Endodermal cell (in vitro differentiated cells): ENCODE measurements at regions not wholly inside any gene's neighbourhood (a gene's known extent, or its start where the extent isn't known, plus 50 kb on each side); places are given as distances from the start of the nearest gene placed in this dataset.

Experiments used
- DNase-seq: peaks from one replicate; pipeline ENCODE4 v3.0.0-alpha.2; 2017
- H3K27ac ChIP-seq: 2 replicates; pipeline ENCODE4 v1.5.1; 2013; ENCODE audit warnings: mild to moderate bottlenecking, low read depth, low read length, moderate library complexity
- H3K27me3 ChIP-seq: 2 replicates; pipeline ENCODE4 v1.6.1; 2013; ENCODE audit warnings: mild to moderate bottlenecking, low read length, moderate library complexity; ENCODE audit not compliant: insufficient read depth, control insufficient read depth, poor library complexity, severe bottlenecking
- H3K36me3 ChIP-seq: 2 replicates; pipeline ENCODE4 v1.7.0; 2013; ENCODE audit warnings: mild to moderate bottlenecking, low read length, moderate library complexity; ENCODE audit not compliant: control insufficient read depth, insufficient read depth
- H3K4me1 ChIP-seq: one replicate; pipeline ENCODE4 v1.7.0; 2013; ENCODE audit warnings: low read length; ENCODE audit not compliant: control insufficient read depth, insufficient read depth
- H3K4me3 ChIP-seq: 2 replicates; pipeline ENCODE4 v1.5.1; 2013; ENCODE audit warnings: mild to moderate bottlenecking, low read length, moderate library complexity
- H3K9ac ChIP-seq: 2 replicates; pipeline ENCODE4 v1.6.1; 2013; ENCODE audit warnings: mild to moderate bottlenecking, low read length, moderate library complexity; ENCODE audit not compliant: poor library complexity, severe bottlenecking; ENCODE audit errors: extremely low read depth
- H3K9me3 ChIP-seq: 2 replicates; pipeline ENCODE4 v1.6.1; 2013; ENCODE audit warnings: mild to moderate bottlenecking, low read length, moderate library complexity; ENCODE audit not compliant: control insufficient read depth
- H3K27ac Mint-ChIP-seq: 2 replicates; pipeline ENCODE4 v1.8.0; 2020; ENCODE audit warnings: mixed read lengths
- H3K27me3 Mint-ChIP-seq: 2 replicates; pipeline ENCODE4 v1.8.0; 2021; ENCODE audit warnings: mild to moderate bottlenecking, mixed read lengths; ENCODE audit not compliant: insufficient read depth
- H3K36me3 Mint-ChIP-seq: 2 replicates; pipeline ENCODE4 v1.8.0; 2020; ENCODE audit warnings: low read depth, mixed read lengths
- H3K4me1 Mint-ChIP-seq: 2 replicates; pipeline ENCODE4 v1.8.0; 2020; ENCODE audit warnings: mixed read lengths
- H3K4me3 Mint-ChIP-seq: 2 replicates; pipeline ENCODE4 v1.8.0; 2020; ENCODE audit warnings: mild to moderate bottlenecking, moderate library complexity, mixed read lengths
- H3K9me3 Mint-ChIP-seq: 2 replicates; pipeline ENCODE4 v1.8.0; 2020; ENCODE audit warnings: mild to moderate bottlenecking, mixed read lengths
- WGBS, 2 experiments: methylation state at CpG; one replicate each; pipeline versions ENCODE4 v1.1.5 to v1.1.7; 2013; ENCODE audit warnings: missing lambda C conversion rate in 2 of 2, mixed read lengths in 1 of 2; ENCODE audit not compliant: insufficient coverage in 1 of 2, insufficient read length in 1 of 2; 5-methylcytosine and 5-hydroxymethylcytosine counted together
- TF ChIP-seq, protein P1 (sequence below): fragments of 200-600 bp; sonication (generic); conservative IDR thresholded peaks from 2 replicates; pipeline ENCODE4 v1.5.0; 2021; ENCODE audit warnings: antibody characterized with exemption, mild to moderate bottlenecking

- H3K9me3 ChIP-seq: no peaks in the 10 kb centered on the region
- H3K9me3 Mint-ChIP-seq: no peaks in the 10 kb centered on the region
- H3K27ac ChIP-seq: no peak overlapping the region
- TF ChIP-seq, protein P1, sequence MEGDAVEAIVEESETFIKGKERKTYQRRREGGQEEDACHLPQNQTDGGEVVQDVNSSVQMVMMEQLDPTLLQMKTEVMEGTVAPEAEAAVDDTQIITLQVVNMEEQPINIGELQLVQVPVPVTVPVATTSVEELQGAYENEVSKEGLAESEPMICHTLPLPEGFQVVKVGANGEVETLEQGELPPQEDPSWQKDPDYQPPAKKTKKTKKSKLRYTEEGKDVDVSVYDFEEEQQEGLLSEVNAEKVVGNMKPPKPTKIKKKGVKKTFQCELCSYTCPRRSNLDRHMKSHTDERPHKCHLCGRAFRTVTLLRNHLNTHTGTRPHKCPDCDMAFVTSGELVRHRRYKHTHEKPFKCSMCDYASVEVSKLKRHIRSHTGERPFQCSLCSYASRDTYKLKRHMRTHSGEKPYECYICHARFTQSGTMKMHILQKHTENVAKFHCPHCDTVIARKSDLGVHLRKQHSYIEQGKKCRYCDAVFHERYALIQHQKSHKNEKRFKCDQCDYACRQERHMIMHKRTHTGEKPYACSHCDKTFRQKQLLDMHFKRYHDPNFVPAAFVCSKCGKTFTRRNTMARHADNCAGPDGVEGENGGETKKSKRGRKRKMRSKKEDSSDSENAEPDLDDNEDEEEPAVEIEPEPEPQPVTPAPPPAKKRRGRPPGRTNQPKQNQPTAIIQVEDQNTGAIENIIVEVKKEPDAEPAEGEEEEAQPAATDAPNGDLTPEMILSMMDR: no peak
- no peaks in the 10 kb centered on the region for H3K36me3 ChIP-seq
- H3K27me3 ChIP-seq: no peaks in the 10 kb centered on the region
- H3K9ac ChIP-seq: no peak overlapping the region
- H3K27me3 Mint-ChIP-seq: peaks cover 6% of the 10 kb centered on the region
- peaks cover 7% of the 10 kb centered on the region for H3K4me1 Mint-ChIP-seq
- WGBS, 2 experiments: 87 to 90% methylated on average over 6 of the region's 6 CpGs
- no peak overlapping the region for H3K4me3 ChIP-seq
- no peak overlapping the region for H3K4me3 Mint-ChIP-seq
- no peaks in the 10 kb centered on the region for H3K4me1 ChIP-seq
- no peak overlapping the region for H3K27ac Mint-ChIP-seq
- no peaks in the 10 kb centered on the region for H3K36me3 Mint-ChIP-seq
- DNase-seq: no peak
Measured at GRCh38 chr5:74480201-74480600, 160.3 kb downstream of the ENC1 start.

DNA sequence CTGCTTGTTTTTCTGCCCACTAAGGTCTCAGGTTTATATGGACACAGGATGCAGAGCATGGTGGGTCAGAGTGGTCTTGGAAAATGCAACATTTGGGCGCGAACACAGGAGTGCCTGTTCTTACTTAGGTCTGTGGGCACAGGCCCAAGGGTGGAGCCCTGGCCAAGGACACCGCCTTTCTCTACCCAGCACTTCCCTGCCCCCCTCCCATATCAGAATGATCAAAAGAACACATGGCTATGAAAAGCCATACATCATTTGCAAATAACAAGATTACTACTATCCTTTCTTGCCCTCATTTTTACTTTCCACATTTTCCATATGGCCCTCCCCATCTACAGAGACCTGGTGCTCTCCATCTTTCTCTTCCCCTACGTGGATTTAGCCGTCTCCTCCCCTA, 162.2 kb downstream of the ENC1 start:
- Histone ChIP-seq H3K9ac (no peak overlapping the region), H3K9me3 (no peaks in the 10 kb centered on the region), H3K27ac (no peak overlapping the region), H3K4me3 (no peak overlapping the region), H3K27me3 (no peaks in the 10 kb centered on the region), H3K36me3 (no peaks in the 10 kb centered on the region), H3K4me1 (no peaks in the 10 kb centered on the region)
- Mint-ChIP-seq H3K4me3 (no peak overlapping the region), H3K27me3 (peaks cover 6% of the 10 kb centered on the region), H3K9me3 (no peaks in the 10 kb centered on the region), H3K36me3 (no peaks in the 10 kb centered on the region), H3K27ac (no peak overlapping the region), H3K4me1 (peaks cover 7% of the 10 kb centered on the region)
- TF ChIP-seq, protein P1: no peak
- DNase-seq: no peak
- WGBS, 2 experiments: 61 to 76% methylated on average over 3 to 5 of the region's 5 CpGs

DNA sequence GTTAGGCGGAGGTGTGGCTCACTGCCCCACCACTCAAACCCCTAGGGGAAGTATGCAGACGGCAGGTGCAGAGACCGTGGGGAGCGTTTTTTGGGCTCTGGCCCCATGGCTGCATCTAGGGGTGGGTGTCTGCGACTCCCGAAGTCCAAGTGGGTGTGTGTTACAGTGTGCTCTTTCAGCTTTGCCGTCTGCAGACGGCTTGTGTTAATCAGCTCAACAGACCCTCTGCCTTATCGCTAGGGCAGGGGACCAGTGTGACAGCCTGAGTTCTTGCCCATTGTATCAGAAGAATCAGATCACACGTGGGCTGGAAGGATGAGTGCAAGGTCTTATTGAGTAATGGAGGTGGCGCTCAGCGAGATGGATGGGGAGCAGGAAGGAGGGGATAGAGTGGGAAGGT, 162.8 kb downstream of the ENC1 start:
- Mint-ChIP-seq H3K4me1 (peaks cover 7% of the 10 kb centered on the region), H3K27me3 (peaks cover 6% of the 10 kb centered on the region), H3K36me3 (no peaks in the 10 kb centered on the region), H3K9me3 (no peaks in the 10 kb centered on the region), H3K4me3 (no peak overlapping the region), H3K27ac (no peak overlapping the region)
- H3K9ac ChIP-seq: no peak overlapping the region
- DNase-seq: no peak
- TF ChIP-seq, protein P1: no peak
- H3K36me3 ChIP-seq: no peaks in the 10 kb centered on the region
- H3K4me3 ChIP-seq: no peak overlapping the region
- WGBS, 2 experiments: 79 to 87% methylated on average over 3 to 12 of the region's 12 CpGs
- no peak overlapping the region for H3K27ac ChIP-seq
- no peaks in the 10 kb centered on the region for H3K27me3 ChIP-seq
- no peaks in the 10 kb centered on the region for H3K9me3 ChIP-seq
- H3K4me1 ChIP-seq: no peaks in the 10 kb centered on the region
